ENCODE measurements at regions not wholly inside any gene's neighbourhood (a gene's known extent, or its start where the extent isn't known, plus 50 kb on each side); places are given as distances from the start of the nearest gene placed in this dataset.

DNA sequence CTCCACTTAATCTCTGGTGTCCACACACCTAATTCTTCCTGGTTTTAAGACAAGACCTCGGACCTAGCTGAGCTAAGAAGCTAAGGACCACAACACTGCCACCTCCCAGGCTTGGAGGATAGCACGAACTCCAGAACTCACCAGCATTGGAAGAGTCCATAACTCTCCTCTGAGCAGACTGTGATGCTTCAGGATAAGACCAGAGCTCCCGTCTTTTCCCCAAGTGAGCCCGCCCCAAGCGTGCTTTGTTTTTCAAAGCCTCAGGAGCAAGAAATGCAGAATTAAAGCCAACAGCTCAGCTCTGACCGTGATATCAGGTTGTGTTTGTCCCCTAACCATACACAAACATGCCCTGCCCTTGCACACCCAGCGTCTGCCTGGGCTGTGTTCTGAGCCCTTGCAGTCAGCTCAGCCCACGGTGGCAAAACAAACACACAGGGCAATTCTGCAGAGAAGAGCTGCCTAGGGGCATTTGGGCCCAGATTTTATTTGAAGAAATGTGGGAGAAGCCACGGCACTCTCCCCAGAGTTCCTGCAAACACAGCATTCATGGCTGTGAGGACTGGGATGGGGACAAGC, 145.4 kb downstream of the WDR11 start:
- TF ChIP-seq REST (IDR thresholded peaks at IDR 0.05; ENCODE audit: low read depth, low read length) (no peak), EP300 (IDR thresholded peaks at IDR 0.05; ENCODE audit: borderline replicate concordance in 1 of 2, low read depth in 1 of 2, low read length in 1 of 2) (no peak)

Data from SK-N-SH (cell line).